HepG2 (cell line): ENCODE measurements at regions not wholly inside any gene's neighbourhood (a gene's known extent, or its start where the extent isn't known, plus 50 kb on each side); places are given as distances from the start of the nearest gene placed in this dataset.

ENCODE experiments used
- ATF2 ChIP-seq: sonication (generic); formaldehyde crosslinking; IDR thresholded peaks from 2 replicates; pipeline ENCODE4 v1.4.0; 2020; ENCODE audit warnings: missing genetic modification reagents
- CEBPB ChIP-seq: IDR thresholded peaks from 2 replicates; pipeline ENCODE4 v1.6.1; 2011; ENCODE audit warnings: low read depth, low read length, improper control_type of control experiment, borderline replicate concordance
- CTCF ChIP-seq: sonication (generic); formaldehyde crosslinking; IDR thresholded peaks from 2 replicates; pipeline ENCODE4 v1.5.0; 2020; ENCODE audit warnings: mild to moderate bottlenecking, missing genetic modification reagents, moderate library complexity
- DR1 ChIP-seq: sonication (generic); formaldehyde crosslinking; IDR thresholded peaks from 2 replicates; pipeline ENCODE4 v1.8.0; 2021; ENCODE audit warnings: mild to moderate bottlenecking, missing genetic modification reagents, inconsistent platforms
- EP300 ChIP-seq, 3 experiments: sonication (generic) in 1 of 3; formaldehyde crosslinking in 1 of 3; IDR thresholded peaks; 2 replicates each; pipeline versions ENCODE4 v1.5.1 to v1.6.1; 2011 to 2020; ENCODE audit warnings: low read depth in 2 of 3, low read length in 2 of 3, borderline replicate concordance in 1 of 3, improper control_type of control experiment in 1 of 3, mild to moderate bottlenecking in 1 of 3, missing genetic modification reagents in 1 of 3, moderate library complexity in 1 of 3
- EZH2 ChIP-seq: conservative IDR thresholded peaks from 2 replicates; pipeline ENCODE4 v1.6.1; 2012; ENCODE audit warnings: mild to moderate bottlenecking, low read depth, low read length, moderate library complexity
- MLX ChIP-seq: IDR thresholded peaks from 2 replicates; pipeline ENCODE4 v1.6.1; 2016
- POLR2A ChIP-seq, 2 experiments: IDR thresholded peaks; 2 replicates each; pipeline ENCODE4 v1.6.1; 2011; ENCODE audit warnings: low read depth in 2 of 2, low read length in 2 of 2, mild to moderate bottlenecking in 1 of 2, moderate library complexity in 1 of 2; ENCODE audit not compliant: insufficient read depth in 1 of 2
- PRDM10 ChIP-seq: sonication (generic); formaldehyde crosslinking; IDR thresholded peaks from 2 replicates; pipeline ENCODE4 v1.4.0; 2020; ENCODE audit warnings: low read depth, missing genetic modification reagents
- SRY ChIP-seq: sonication (generic); formaldehyde crosslinking; IDR thresholded peaks from 2 replicates; pipeline ENCODE4 v1.8.0; 2022; ENCODE audit warnings: mild to moderate bottlenecking, missing genetic modification reagents
- TAF1 ChIP-seq: sonication (generic); formaldehyde crosslinking; IDR thresholded peaks from 2 replicates; pipeline ENCODE4 v1.4.0; 2020; ENCODE audit warnings: missing genetic modification reagents
- USF2 ChIP-seq, 2 experiments: sonication (generic) in 1 of 2; formaldehyde crosslinking in 1 of 2; IDR thresholded peaks; 2 replicates each; pipeline versions ENCODE4 v1.5.1 to v1.6.1; 2011 to 2020; ENCODE audit warnings: borderline replicate concordance in 1 of 2, low read depth in 1 of 2, low read length in 1 of 2, mild to moderate bottlenecking in 1 of 2, missing genetic modification reagents in 1 of 2, moderate library complexity in 1 of 2
- ZFP36 ChIP-seq: fragments of 150-350 bp; IDR thresholded peaks from 2 replicates; pipeline ENCODE4 v1.6.1; 2018; ENCODE audit warnings: borderline replicate concordance, low read length, low read depth; ENCODE audit not compliant: partially characterized antibody
- ZNF275 ChIP-seq: sonication (generic); formaldehyde crosslinking; IDR thresholded peaks from 2 replicates; pipeline ENCODE4 v1.8.0; 2022; ENCODE audit warnings: missing genetic modification reagents, mild to moderate bottlenecking, inconsistent platforms, borderline replicate concordance

- TF ChIP-seq ATF2 (CRISPR knock-in tag) (no peak), PRDM10 (no peak), TAF1 (CRISPR knock-in tag) (no peak), SRY (CRISPR knock-in tag) (no peak), EZH2 (no peak), CTCF (no peak), DR1 (CRISPR knock-in tag) (no peak), CEBPB (no peak), ZNF275 (CRISPR knock-in tag) (no peak), EP300 (IDR thresholded peaks at IDR 0.05; ENCODE audit: low read depth in 2 of 2, low read length in 2 of 2) (no peak), EP300 (CRISPR knock-in tag; IDR thresholded peaks at IDR 0.05; ENCODE audit: borderline replicate concordance) (no peak), POLR2A (IDR thresholded peaks at IDR 0.05; ENCODE audit: insufficient read depth in 1 of 2, low read depth in 2 of 2, low read length in 2 of 2) (no peak), USF2 (IDR thresholded peaks at IDR 0.05; ENCODE audit: low read depth, low read length) (no peak), USF2 (CRISPR knock-in tag; IDR thresholded peaks at IDR 0.05; ENCODE audit: borderline replicate concordance) (no peak), ZFP36 (no peak), MLX (CRISPR knock-in tag) (no peak)
Measured at GRCh38 chr19:29338480-29338879, 125.5 kb upstream of the UQCRFS1 start.
